ENCODE measurements at regions not wholly inside any gene's neighbourhood (a gene's known extent, or its start where the extent isn't known, plus 50 kb on each side); places are given as distances from the start of the nearest gene placed in this dataset.

- TF ChIP-seq, protein P1, sequence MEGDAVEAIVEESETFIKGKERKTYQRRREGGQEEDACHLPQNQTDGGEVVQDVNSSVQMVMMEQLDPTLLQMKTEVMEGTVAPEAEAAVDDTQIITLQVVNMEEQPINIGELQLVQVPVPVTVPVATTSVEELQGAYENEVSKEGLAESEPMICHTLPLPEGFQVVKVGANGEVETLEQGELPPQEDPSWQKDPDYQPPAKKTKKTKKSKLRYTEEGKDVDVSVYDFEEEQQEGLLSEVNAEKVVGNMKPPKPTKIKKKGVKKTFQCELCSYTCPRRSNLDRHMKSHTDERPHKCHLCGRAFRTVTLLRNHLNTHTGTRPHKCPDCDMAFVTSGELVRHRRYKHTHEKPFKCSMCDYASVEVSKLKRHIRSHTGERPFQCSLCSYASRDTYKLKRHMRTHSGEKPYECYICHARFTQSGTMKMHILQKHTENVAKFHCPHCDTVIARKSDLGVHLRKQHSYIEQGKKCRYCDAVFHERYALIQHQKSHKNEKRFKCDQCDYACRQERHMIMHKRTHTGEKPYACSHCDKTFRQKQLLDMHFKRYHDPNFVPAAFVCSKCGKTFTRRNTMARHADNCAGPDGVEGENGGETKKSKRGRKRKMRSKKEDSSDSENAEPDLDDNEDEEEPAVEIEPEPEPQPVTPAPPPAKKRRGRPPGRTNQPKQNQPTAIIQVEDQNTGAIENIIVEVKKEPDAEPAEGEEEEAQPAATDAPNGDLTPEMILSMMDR (IDR thresholded peaks at IDR 0.05), result no peak
- no peak for TF ChIP-seq POLR2A (IDR thresholded peaks at IDR 0.05)
Observed at GRCh38 chr3:104805508-104805907, 561.2 kb upstream of the ALCAM start.
